OCI-LY3 (cell line): ENCODE measurements at regions not wholly inside any gene's neighbourhood (a gene's known extent, or its start where the extent isn't known, plus 50 kb on each side); places are given as distances from the start of the nearest gene placed in this dataset.

Source experiments
- CTCF ChIP-seq: fragments of 200-600, 300-600 bp; sonication (generic); IDR thresholded peaks from 2 replicates; pipeline ENCODE4 v1.5.1; 2014; ENCODE audit warnings: antibody characterized with exemption, low read length, low read depth
- EZH2phosphoT487 ChIP-seq: fragments of 200-600 bp; shearing (Covaris generic); IDR thresholded peaks from 2 replicates; pipeline ENCODE4 v1.6.1; 2018; ENCODE audit warnings: antibody characterized with exemption, mixed run types, low read depth

DNA sequence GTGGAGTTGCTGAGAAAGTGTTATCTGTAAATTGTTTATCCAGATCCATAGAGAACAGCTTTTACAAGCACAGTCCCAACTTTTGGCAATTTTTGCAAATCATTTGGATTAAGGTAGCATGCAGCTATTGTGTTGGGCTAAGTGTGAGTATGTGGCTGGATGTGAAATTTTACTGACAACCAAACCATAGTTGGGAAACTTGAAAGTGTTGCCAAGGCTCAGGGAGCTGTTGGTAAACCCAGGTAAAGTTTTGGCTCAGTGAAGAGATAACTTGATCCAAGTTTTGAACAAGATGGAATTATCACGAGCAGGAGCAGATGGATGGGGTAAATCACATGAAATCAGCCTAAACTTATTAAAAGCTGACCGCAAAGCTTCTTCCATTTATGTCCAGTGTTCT is 90.0 kb upstream of the HES1 start:
- TF ChIP-seq CTCF (no peak), EZH2phosphoT487 (no peak)
